Astrocyte (in vitro differentiated cells and primary cell): ENCODE measurements at regions not wholly inside any gene's neighbourhood (a gene's known extent, or its start where the extent isn't known, plus 50 kb on each side); places are given as distances from the start of the nearest gene placed in this dataset.

Source experiments
- DNase-seq: peaks from one replicate; pipeline ENCODE4 v3.0.0-alpha.2; 2010; ENCODE audit warnings: low read depth
- FAIRE-seq: peaks from 2 replicates; lab custom pipeline; 2011; peaks lifted over from hg19 to GRCh38; lab: Jason Lieb, UNC
- H2AFZ ChIP-seq: 2 replicates; pipeline ENCODE4 v1.6.0; 2012; ENCODE audit warnings: low read depth, low read length, inconsistent platforms
- H3K27ac ChIP-seq: 2 replicates; pipeline ENCODE4 v1.5.1; 2011; ENCODE audit warnings: low read depth, low read length, inconsistent platforms
- H3K27me3 ChIP-seq: 2 replicates; pipeline ENCODE4 v1.6.0; 2011; ENCODE audit warnings: low read length, inconsistent platforms; ENCODE audit not compliant: insufficient read depth
- H3K36me3 ChIP-seq: 2 replicates; pipeline ENCODE4 v1.5.1; 2011; ENCODE audit warnings: low read length, inconsistent platforms; ENCODE audit not compliant: insufficient read depth
- H3K4me1 ChIP-seq: 2 replicates; pipeline ENCODE4 v1.5.1; 2011; ENCODE audit warnings: low read length, inconsistent platforms; ENCODE audit not compliant: insufficient read depth
- H3K4me2 ChIP-seq: 2 replicates; pipeline ENCODE4 v1.6.0; 2012; ENCODE audit warnings: low read length, inconsistent platforms
- H3K4me3 ChIP-seq: 2 replicates; pipeline ENCODE4 v1.5.1; 2011; ENCODE audit warnings: low read depth, mild to moderate bottlenecking, low read length, inconsistent platforms; ENCODE audit not compliant: insufficient read depth
- H3K79me2 ChIP-seq: 2 replicates; pipeline ENCODE4 v1.6.0; 2012; ENCODE audit warnings: mild to moderate bottlenecking, low read length, inconsistent platforms; ENCODE audit not compliant: insufficient read depth
- H3K9ac ChIP-seq: 2 replicates; pipeline ENCODE4 v1.6.0; 2012; ENCODE audit warnings: mild to moderate bottlenecking, low read length, inconsistent platforms
- H3K9me3 ChIP-seq: 2 replicates; pipeline ENCODE4 v1.5.1; 2012; ENCODE audit warnings: low read depth, mild to moderate bottlenecking, low read length, inconsistent platforms; ENCODE audit not compliant: insufficient read depth
- H4K20me1 ChIP-seq: 2 replicates; pipeline ENCODE4 v1.6.0; 2012; ENCODE audit warnings: low read length, inconsistent platforms; ENCODE audit not compliant: insufficient read depth
- H3K27ac Mint-ChIP-seq: one replicate; pipeline ENCODE4 v1.8.0; 2021; ENCODE audit warnings: mild to moderate bottlenecking, mixed read lengths; ENCODE audit not compliant: unreplicated experiment
- H3K27me3 Mint-ChIP-seq: one replicate; pipeline ENCODE4 v1.8.0; 2021; ENCODE audit warnings: low read depth, mixed read lengths; ENCODE audit not compliant: unreplicated experiment
- H3K36me3 Mint-ChIP-seq: one replicate; pipeline ENCODE4 v1.8.0; 2021; ENCODE audit warnings: low read depth, mixed read lengths; ENCODE audit not compliant: unreplicated experiment
- H3K4me1 Mint-ChIP-seq: one replicate; pipeline ENCODE4 v1.8.0; 2021; ENCODE audit warnings: low read depth, mixed read lengths; ENCODE audit not compliant: unreplicated experiment
- H3K4me3 Mint-ChIP-seq: one replicate; pipeline ENCODE4 v1.8.0; 2021; ENCODE audit warnings: mild to moderate bottlenecking, moderate library complexity, mixed read lengths; ENCODE audit not compliant: unreplicated experiment
- H3K9me3 Mint-ChIP-seq: one replicate; pipeline ENCODE4 v1.8.0; 2021; ENCODE audit warnings: mild to moderate bottlenecking, mixed read lengths; ENCODE audit not compliant: unreplicated experiment
- CTCF ChIP-seq: IDR thresholded peaks from 2 replicates; pipeline ENCODE4 v1.5.1; 2011; ENCODE audit warnings: low read depth, mild to moderate bottlenecking, inconsistent platforms, low read length, moderate library complexity; ENCODE audit not compliant: insufficient read depth
- EZH2 ChIP-seq: IDR thresholded peaks from 2 replicates; pipeline ENCODE4 v1.6.1; 2012; ENCODE audit warnings: mild to moderate bottlenecking, low read length, inconsistent platforms; ENCODE audit not compliant: insufficient read depth

GRCh38 chr3:79973917-79974595 lies 206.3 kb upstream of the ROBO1 start:
- TF ChIP-seq CTCF (no peak), EZH2 (no peak)
- no peak overlapping the region for H3K27ac Mint-ChIP-seq

GRCh38 chr3:79973482-79973881 lies 205.7 kb upstream of the ROBO1 start:
- Mint-ChIP-seq H3K36me3 (no peaks in the 10 kb centered on the region), H3K27ac (no peak overlapping the region)
- no peaks in the 10 kb centered on the region for H3K36me3 ChIP-seq

More at GRCh38 chr3:79973917-79974595, 206.3 kb upstream of the ROBO1 start:
- Histone ChIP-seq H3K4me3 (no peak overlapping the region), H2AFZ (no peak overlapping the region), H3K27ac (no peak overlapping the region), H4K20me1 (no peaks in the 10 kb centered on the region), H3K36me3 (no peaks in the 10 kb centered on the region), H3K9me3 (no peaks in the 10 kb centered on the region), H3K79me2 (no peaks in the 10 kb centered on the region), H3K27me3 (no peaks in the 10 kb centered on the region), H3K9ac (no peak overlapping the region), H3K4me2 (no peak overlapping the region), H3K4me1 (peaks cover 5% of the 10 kb centered on the region)
- DNase-seq (peak; percentile 48), FAIRE-seq (no peak)
- no peaks in the 10 kb centered on the region for H3K27me3 Mint-ChIP-seq
- peaks cover 11% of the 10 kb centered on the region for H3K4me1 Mint-ChIP-seq
- no peak overlapping the region for H3K4me3 Mint-ChIP-seq
- no peaks in the 10 kb centered on the region for H3K36me3 Mint-ChIP-seq
- H3K9me3 Mint-ChIP-seq = no peaks in the 10 kb centered on the region

More at GRCh38 chr3:79973482-79973881, 205.7 kb upstream of the ROBO1 start:
- Histone ChIP-seq H3K4me1 (peaks cover 5% of the 10 kb centered on the region), H3K27ac (no peak overlapping the region), H3K4me3 (no peak overlapping the region), H3K9ac (no peak overlapping the region), H3K9me3 (no peaks in the 10 kb centered on the region), H4K20me1 (no peaks in the 10 kb centered on the region), H3K79me2 (no peaks in the 10 kb centered on the region), H2AFZ (no peak overlapping the region), H3K4me2 (no peak overlapping the region), H3K27me3 (no peaks in the 10 kb centered on the region)
- Mint-ChIP-seq H3K4me1 (peaks cover 11% of the 10 kb centered on the region), H3K4me3 (no peak overlapping the region), H3K9me3 (no peaks in the 10 kb centered on the region), H3K27me3 (no peaks in the 10 kb centered on the region)
- DNase-seq (peak; percentile 10), FAIRE-seq (no peak)
- TF ChIP-seq CTCF = no peak
- TF ChIP-seq EZH2 = no peak
